ENCODE measurements at regions not wholly inside any gene's neighbourhood (a gene's known extent, or its start where the extent isn't known, plus 50 kb on each side); places are given as distances from the start of the nearest gene placed in this dataset.

- TF ChIP-seq CTCF (IDR thresholded peaks at IDR 0.05; ENCODE audit: low read depth, low read length) (peak; percentile 90), POLR2A (IDR thresholded peaks at IDR 0.05; ENCODE audit: extremely low read depth, insufficient read length) (no peak), MAX (IDR thresholded peaks at IDR 0.05; ENCODE audit: low read depth, low read length) (peak; percentile 53; the same call in 1 of the 2 replicates), MYC (IDR thresholded peaks at IDR 0.05; ENCODE audit: low read depth, low read length) (no peak)
Measured at GRCh38 chr9:124126648-124127646, 115.4 kb downstream of the LHX2 start.

Measured in NB4 (cell line).